HG03103 (cell line): ENCODE measurements at regions not wholly inside any gene's neighbourhood (a gene's known extent, or its start where the extent isn't known, plus 50 kb on each side); places are given as distances from the start of the nearest gene placed in this dataset.

ENCODE experiments used
- ATAC-seq: cut with Tn5 transposase; IDR thresholded peaks from one replicate; pipeline ENCODE4 v1.9.1; 2021; ENCODE audit warnings: low read depth; ENCODE audit not compliant: unreplicated experiment

- ATAC-seq = no peak
Observed at GRCh38 chr12:116478243-116478773, 80.9 kb upstream of the MAP1LC3B2 start.

- no peak for ATAC-seq
Observed at GRCh38 chr12:116480210-116480810, 78.9 kb upstream of the MAP1LC3B2 start.

DNA sequence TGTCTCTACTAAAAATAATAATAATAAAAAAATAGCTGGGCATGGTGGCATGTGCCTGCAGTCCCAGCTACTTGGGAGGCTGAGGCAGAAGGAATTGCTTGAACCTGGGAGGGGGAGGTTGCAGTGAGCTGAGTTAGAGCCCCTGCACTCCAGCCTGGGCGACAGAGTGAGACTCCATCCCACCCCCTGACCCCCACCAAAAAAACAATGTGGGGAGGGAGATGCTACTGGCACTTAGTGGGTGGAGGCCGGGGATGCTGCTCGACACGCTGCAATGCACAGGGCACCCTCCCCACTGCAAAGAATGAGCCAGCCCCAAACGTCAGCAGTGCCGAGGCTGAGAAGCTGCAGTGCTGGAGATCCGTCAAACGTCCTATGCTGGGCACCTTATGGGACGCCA, 77.5 kb upstream of the MAP1LC3B2 start:
- ATAC-seq = no peak

- no peak for ATAC-seq
Observed at GRCh38 chr12:116482179-116482578, 77.0 kb upstream of the MAP1LC3B2 start.

GRCh38 chr12:116482859-116483258, 76.3 kb upstream of the MAP1LC3B2 start:
- no peak for ATAC-seq

- no peak for ATAC-seq
Observed at GRCh38 chr12:116483959-116484750, 75.0 kb upstream of the MAP1LC3B2 start.

- ATAC-seq = no peak
Observed at GRCh38 chr12:116484807-116485206, 74.4 kb upstream of the MAP1LC3B2 start.

DNA sequence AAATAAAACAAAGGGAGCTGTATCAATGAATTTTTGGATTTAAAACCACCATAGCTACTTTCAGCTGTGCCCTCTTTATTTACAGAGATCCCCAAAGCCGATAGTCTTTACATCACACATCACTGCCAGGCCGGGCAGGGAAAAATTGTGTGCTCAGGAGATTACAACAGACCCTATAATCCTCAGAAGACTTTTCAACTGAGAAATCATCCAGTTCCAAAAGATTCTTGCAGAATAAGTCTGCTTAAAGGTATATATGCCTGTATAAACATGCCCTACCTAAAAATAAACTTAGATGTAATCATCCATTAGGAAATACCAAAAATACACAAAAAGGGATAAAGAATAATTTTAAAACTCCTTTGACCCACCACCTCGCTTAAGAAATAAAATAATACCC, 70.1 kb upstream of the MAP1LC3B2 start:
- no peak for ATAC-seq

- no peak for ATAC-seq
Observed at GRCh38 chr12:116490471-116490870, 68.7 kb upstream of the MAP1LC3B2 start.

- no peak for ATAC-seq
Observed at GRCh38 chr12:116492703-116493324, 66.4 kb upstream of the MAP1LC3B2 start.

DNA sequence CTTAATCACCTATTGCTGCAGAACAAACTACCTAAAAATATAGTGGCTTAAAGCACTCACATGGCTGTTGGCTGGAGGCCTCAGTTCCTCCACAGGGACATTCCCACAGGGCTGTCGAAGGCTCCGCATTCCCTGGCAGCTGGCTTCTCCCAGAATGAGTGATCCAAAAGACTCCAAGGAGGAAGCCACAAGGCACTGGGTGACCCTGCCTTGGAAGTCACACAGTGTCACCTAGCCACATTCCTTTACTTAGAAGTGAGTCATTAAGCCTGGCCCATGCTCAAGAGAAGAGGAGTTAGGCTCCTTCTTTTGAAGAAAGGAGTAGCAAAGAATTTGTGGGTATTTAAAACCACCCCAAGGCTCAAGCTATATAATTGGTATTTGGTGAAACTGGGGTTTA, 63.9 kb upstream of the MAP1LC3B2 start:
- no peak for ATAC-seq

DNA sequence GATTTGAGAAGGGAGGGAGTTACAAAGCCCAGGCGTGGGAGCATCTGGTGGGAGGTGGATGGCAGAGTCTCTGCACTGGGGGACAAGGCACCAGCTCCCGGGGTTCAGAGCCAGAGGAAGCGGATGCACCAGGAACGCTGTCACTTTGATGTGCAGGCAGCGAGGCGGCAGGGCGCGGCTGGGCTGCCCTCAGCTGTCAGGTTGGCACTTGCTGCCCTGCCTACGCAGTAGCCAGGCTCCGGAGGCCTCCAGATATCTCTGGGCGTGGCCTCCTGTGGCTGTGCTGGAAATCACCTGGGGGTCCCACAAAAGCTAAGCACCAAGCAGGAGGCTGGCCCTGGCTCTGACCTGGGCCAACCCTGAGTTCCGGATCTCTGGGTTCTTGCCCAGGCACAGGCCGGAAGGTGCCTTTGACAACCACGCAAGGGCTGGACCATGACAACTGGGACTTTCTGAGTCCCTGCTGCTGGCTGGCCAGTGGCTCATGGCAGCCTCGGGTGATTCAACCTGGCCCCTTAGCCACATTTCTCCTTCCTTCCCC, 62.1 kb upstream of the MAP1LC3B2 start:
- no peak for ATAC-seq

GRCh38 chr12:116498471-116498870, 60.7 kb upstream of the MAP1LC3B2 start:
- no peak for ATAC-seq

GRCh38 chr12:116502141-116502725, 56.9 kb upstream of the MAP1LC3B2 start:
- no peak for ATAC-seq

- no peak for ATAC-seq
Observed at GRCh38 chr12:116502989-116503496, 56.1 kb upstream of the MAP1LC3B2 start.

DNA sequence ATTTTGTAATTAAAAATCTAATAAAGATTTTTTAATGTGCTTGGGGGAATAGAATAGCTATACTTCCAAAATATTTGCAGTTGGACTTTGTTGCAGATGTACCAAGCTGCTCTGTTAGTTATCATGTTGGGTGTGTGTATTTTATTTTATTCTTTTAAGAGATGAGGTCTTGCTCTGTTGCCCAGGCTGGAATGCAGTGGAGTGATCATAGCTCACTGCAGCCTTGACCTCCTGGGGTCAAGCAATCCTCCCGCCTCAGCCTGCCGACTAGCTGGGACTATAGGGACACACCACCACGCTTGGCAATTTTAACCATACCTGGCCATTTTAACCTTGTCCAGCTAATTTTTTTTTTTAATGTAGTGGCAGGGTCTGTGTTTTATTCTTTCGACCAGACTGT, 54.7 kb upstream of the MAP1LC3B2 start:
- no peak for ATAC-seq

DNA sequence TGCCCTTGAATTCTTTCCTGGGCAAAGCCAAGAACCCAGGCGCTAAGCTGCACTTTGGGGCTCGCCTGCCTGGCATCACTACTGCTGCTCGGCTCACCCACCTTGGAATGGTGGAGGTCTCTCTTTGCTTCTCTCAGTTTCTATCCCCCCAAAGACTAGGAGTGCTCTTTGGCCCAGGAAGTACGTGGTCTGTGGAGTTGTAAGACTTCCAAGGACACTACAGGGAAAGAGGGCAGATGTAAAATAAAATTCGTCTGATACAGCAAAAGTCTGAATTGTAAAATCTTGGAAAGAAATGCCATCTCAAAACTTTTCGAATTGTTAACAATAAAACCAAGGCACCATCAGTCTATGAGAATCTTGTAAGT, 52.5 kb upstream of the MAP1LC3B2 start:
- ATAC-seq = no peak

DNA sequence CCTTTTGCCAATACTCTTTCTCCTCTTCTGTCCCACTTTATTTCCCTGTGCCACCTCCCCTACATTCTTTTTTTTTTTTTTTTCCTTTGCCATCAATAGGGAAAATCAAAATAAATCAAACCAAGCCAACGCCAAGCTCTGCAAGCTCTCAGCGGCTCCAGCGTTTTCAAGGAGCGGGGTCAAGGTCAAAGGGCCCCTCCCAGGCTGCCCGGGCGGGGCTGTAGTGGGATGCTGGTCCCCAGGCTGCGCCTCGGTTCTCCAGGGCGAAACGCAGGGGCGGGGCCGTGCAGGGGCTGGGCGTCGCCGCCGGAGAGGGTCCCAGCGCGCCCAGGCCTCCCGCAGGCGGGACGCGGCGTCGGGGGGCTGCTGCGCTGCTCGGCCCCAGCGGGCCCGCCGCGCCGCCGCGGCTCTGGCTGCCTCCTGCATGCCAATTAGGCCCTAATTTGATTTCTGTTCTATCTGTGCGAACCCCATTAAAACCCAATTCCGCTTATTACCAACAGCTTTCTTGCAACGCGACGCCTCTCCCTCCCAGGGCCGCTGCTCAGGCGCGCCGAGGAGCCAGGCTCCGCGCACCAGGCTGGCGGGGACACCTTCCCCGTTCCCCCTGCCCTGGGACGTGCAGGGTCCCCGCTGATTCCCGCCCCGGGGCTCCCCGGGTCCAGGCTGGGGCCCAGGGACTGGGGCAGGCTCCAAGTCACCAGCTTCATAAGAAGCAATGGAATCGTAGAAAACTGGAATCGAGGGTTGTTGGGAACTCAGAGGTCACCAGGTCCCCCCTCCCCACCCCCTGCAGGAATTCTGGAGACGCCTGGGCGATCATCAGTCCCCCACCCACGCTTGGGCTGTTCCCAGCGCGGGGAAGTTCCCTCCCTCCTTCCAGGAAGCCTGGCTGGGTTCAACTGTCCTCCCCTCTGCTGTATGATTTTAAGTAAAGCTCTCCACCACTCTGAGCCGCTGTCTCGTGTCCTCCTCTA, 50.7 kb upstream of the MAP1LC3B2 start:
- no peak for ATAC-seq
